D721Med (cell line): ENCODE measurements at regions not wholly inside any gene's neighbourhood (a gene's known extent, or its start where the extent isn't known, plus 50 kb on each side); places are given as distances from the start of the nearest gene placed in this dataset.

Experiments used
- DNase-seq: peaks from one replicate; pipeline ENCODE4 v3.0.0; 2011; ENCODE audit warnings: low spot score; ENCODE audit not compliant: insufficient read length
- FAIRE-seq: peaks from 2 replicates; lab custom pipeline; 2011; peaks lifted over from hg19 to GRCh38; lab: Jason Lieb, UNC
- CTCF ChIP-seq: IDR thresholded peaks from 2 replicates; pipeline ENCODE4 v1.5.1; 2012; ENCODE audit warnings: mild to moderate bottlenecking, control low read depth; ENCODE audit not compliant: insufficient read depth; ENCODE audit errors: missing control alignments

- TF ChIP-seq CTCF: peak; percentile 51
- DNase-seq (no peak), FAIRE-seq (no peak)
Measured at GRCh38 chr4:100742045-100742444, 224.2 kb upstream of the EMCN start.

DNA sequence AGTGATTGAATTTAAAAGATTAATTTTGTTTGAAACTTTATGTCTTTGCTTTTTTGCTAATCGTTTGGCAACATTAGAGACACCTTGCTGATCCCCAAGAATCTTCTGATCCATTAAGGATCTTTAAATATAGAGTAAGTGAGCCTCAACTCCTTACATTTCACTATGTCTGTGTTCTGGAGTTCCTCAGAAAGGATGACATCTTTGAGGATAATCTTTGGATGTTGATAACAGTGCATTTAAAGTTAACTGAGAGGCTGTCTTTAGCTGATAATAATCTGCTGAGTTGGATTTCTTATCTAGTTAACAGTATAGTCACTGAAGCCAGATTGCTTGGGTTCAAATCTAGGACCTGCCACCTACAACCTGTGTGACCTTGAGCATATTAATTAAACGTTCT is 221.6 kb upstream of the EMCN start:
- DNase-seq (no peak), FAIRE-seq (no peak)
- TF ChIP-seq CTCF: no peak

DNA sequence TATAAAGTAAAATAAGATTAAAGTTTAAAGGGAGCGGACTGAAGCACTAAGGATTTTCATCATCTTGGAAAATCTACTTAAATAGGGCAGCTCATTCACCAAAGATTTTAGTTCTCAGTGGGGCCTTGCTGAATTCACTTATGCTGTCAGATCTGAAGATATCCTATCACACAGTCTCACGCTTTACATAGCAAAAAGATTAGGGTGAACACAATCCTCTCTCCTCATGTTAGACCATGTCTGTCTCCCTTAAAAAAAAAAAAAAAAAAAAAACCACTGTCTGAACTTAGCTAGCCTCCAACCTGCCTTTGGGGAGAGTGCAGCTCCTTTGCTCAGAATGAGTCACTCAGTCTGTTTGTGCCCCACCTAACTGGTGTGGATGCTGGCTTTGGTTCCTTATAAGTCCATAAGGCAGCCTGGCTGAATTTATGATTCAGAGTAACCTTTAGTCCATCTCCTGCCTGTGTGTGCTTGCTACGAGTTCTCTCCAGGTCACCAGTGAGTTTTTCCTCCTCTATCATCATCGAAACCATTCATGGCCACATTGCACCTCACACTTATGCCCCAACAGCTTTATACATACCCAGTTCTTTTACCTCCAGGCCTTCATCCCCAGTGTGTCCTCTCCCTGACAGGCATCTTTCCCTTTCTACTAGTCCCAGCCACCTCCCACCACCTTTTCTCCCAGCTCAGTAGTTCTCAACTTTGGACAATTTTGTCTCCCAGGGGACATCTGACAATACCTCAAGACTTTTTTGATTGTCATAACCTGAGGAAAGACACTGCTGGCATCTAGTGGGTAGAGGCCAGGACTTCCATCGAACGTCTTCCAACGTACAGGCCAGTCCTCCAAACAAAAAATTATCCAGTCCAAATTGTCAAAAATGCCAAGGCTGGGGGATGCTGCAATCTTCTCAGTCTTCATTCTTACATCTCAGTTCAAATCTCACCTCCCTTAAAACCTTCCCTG is 220.7 kb upstream of the EMCN start:
- FAIRE-seq: no peak
- no peak for DNase-seq
- TF ChIP-seq CTCF: no peak

- DNase-seq (no peak), FAIRE-seq (no peak)
- TF ChIP-seq CTCF: no peak
Measured at GRCh38 chr4:100736641-100737451, 219.0 kb upstream of the EMCN start.

DNA sequence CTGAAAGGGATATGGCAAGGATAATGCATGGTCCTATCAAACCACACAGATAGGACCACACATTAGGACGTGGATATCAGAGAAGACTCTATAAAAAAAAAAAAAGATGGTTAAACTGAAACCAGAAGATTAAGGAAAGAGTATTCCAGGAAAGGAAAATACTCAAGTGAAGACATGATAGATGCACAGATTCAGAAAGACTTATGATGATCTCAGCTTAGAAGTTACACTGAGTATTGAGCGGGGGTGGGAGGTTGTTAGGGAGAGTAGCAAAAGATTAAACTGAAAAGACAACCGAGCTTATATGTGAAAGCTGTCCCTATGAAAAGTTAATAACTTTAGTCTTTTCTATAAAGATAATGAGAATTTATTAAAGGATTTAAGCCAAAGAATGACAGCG is 211.0 kb upstream of the EMCN start:
- DNase-seq (no peak), FAIRE-seq (no peak)
- TF ChIP-seq CTCF: no peak

DNA sequence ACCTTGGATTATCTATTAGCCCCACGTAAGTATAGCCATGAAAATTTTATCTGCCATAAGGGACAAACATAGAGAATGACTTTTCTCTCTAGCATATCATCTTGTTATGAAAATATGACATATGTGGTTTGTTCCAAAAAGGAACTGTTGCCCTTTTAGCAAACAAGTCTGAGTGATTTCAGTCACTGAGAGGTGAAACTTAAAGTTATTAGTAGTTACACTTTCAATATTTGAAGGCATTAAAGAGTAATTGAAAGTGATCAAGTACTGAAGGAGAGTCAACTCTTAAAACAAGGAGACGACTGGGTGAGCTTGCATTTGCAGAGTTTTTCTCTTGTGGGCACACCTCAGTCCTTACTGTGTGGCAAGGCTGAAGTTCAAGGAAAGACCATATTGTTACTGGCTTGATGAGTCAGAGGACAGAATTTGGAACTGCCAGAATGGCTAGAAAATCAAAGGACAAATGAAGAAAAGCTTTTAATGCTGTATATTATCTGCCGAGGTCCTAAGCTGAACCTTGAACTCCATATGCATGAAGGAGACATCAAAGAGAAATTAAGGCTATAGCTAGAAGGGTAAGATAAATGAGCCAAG is 205.1 kb upstream of the EMCN start:
- TF ChIP-seq CTCF: no peak
- no peak for FAIRE-seq

More for the DNA sequence above, 205.1 kb upstream of the EMCN start:
- DNase-seq: no peak
